Activated CD4-positive, alpha-beta T cell treated with anti-CD3 and anti-CD28 coated beads, Interleukin-2, Interleukin-4, amounts not matched to agents 100 ng/mL and 50 ng/mL, durations not matched to agents 16 hours and 8 hours (primary cell): ENCODE measurements at regions not wholly inside any gene's neighbourhood (a gene's known extent, or its start where the extent isn't known, plus 50 kb on each side); places are given as distances from the start of the nearest gene placed in this dataset.
"Not testable (repeated sequence)": the region's sequence is repeated elsewhere in the genome, so short reads cannot be mapped to it uniquely, and the experiment has no call there.

Experiments used
- DNase-seq: peaks from one replicate; pipeline ENCODE4 v3.0.0-alpha.2; 2020; ENCODE audit warnings: low spot score

DNA sequence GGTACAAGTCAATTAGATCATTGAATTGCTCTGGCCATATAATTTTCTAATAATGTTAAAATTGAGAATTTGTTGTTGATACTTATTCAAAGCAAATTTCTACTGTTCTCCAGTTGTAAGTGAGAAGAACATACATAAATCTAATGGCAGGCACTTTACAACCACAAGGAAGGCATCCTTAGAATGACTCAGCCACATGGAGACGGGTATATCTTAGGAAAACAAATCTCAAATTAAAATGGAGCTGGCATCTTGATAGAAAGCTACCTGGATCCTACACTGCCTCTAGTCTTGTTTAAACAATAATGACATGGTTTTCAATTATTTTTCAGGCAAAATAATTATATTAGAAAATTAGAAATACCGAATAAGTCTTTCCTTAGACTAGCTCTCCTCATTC, 1183.7 kb upstream of the SORCS1 start:
- no peak for DNase-seq

DNA sequence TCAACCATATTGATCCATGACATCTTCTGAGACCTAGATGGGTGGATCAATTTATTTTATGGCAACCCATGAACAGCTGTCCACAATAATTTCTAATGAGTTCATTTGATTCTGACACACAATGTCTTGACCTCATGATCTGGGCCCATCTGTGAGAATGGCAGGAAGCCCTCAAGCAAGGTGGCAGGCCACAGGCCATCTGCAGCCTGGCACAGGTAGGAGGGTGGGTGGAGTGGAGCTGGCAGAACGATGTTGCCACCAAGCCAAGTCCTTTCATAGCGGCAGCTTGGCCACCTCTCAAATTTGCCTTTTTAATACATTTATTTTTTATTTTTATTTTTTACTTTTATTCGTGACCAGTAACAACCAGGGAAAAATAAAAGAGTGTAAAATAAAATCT, 1181.6 kb upstream of the SORCS1 start:
- no peak for DNase-seq

DNA sequence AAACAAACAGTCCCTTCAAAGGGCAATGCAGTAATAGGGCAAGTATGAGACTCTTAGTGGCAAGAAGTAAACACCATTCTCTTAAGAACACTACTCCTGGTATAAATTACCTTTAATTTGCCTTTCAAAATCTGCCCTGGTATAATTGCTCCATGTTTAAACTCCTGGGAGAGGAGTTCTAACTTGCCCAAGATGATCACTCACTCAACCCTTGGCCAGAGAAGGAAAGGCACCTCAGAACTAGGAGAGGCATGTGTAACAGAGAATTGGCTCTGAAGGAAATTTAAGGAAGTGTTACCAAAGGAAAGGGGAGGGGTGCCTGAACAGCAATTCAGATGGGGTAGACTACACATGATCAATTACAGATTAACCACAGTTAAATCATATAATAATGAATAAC, 1173.6 kb upstream of the SORCS1 start:
- DNase-seq = no peak

DNA sequence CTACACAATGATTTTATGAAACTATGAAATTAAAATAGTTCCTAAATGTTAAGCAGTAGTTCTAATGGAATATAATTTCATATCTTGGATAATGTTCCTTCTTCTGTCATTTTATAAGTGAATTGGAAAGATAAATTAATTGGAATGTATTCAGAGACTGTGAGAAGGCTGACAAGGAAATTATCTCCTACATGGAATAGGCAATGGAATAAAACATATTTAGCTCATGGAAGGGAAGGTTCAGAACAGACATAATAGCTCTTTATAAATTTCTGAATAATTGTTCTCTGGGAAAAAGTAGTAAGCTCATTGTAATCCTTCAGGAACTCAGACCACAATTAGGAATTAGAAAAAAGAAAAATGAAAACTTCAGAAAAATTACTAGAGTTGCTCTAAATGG, 1172.3 kb upstream of the SORCS1 start:
- DNase-seq = no peak

DNA sequence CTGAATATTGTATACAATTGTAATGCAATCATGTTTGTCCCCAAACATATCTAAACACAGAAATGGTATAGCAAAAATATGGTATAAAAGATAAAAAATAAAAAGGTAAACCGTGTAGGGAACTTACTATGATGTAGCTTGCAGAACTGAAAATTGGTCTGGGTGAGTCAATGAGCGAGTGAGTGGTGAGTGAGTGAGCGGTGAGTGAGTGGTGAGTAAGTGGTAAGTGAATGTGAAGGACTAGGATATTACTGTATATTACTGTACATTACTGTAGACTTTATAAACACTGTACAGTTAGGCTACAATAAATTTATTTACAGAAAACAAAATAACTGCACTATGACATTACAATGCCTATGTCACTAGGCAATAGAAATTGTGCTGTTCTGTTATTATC, 1163.2 kb upstream of the SORCS1 start:
- no peak for DNase-seq

DNA sequence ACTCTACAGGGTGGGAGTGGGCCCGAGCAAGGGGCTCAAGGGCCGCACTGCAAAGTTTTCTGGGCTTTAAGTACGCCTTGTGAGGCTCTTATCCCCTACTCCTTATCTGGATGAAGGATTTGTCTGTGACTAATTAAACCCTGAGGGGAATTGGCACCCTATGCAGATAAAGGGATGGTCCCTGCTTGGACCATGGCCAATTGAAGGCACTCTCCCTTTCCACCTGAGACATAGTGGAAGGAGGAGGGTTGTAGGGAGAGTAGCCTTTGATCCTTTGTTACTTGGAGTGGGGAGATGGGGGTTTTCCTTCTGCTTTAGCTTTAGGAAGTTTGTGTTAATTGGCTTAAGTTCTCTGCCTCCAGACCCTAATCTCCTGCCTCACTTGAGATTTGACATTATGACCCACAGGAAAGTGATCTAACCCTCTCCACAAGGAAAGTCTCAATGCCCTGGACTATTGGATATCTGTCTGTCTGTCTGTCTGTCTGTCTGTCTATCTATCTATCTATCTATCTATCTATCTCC, 1158.8 kb upstream of the SORCS1 start:
- DNase-seq = no peak

DNA sequence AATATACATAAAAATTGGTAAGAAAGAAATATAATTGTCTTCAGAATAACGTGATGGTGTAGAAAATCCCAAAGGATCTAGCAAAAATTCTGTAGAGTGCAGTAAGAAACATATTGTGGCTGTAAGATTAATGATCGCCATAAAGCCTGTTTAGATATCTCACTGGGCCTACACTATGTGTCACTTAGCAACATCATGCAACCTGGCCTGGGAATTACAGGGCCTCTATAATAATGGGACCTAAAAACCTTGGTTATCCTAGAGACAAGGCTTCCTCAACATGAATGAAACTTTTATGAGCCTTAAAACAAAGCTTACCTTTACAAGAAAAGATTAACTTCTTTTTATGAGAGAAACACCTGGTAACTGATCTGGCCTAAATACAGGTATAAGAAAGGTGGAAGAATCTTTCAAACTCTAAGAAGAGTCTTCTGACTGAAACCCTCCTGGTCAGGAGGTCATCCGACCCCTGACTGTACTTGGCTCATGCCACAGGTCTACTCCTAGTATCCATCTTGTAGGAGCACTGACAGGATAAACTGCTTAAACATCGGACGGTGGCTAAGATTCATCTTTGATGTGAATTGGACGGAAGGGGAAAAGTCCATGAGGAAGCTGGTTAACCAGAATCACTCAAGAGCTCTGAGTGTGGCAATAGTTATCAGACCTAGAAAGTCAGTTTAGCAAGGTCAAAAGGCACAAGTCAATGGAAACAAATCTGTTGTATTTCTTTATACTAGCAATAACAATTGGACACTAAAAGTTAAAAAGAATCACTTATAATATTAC, 1155.1 kb upstream of the SORCS1 start:
- DNase-seq = no peak

DNA sequence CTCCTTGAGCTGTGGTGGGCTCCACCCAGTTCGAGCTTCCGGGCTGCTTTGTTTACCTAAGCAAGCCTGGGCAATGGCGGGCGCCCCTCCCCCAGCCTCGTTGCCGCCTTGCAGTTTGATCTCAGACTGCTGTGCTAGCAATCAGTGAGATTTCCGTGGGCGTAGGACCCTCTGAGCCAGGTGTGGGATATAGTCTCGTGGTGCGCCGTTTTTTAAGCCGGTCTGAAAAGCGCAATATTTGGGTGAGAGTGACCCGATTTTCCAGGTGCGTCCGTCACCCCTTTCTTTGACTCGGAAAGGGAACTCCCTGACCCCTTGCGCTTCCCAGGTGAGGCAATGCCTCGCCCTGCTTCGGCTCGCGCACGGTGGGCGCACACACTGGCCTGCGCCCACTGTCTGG, 1151.1 kb upstream of the SORCS1 start:
- not testable (repeated sequence) for DNase-seq

DNA sequence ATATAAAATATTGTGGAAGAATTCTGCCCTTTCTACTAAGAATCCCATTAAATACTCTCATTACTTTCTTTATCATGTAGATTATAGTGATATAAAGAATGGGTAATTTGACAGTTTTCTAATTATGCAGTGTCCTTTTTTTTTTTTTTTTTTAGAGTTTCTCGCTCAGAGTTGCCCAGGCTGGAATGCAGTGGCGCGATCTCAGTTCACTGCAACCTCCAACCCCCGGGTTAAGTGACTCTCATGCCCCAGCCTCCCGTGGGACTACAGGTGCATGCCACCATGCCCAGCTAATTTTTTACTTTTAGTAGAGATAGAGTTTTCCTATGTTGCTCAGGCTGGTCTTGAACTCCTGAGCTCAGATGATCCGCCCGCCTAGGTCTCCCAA, 1143.4 kb upstream of the SORCS1 start:
- no peak for DNase-seq

DNA sequence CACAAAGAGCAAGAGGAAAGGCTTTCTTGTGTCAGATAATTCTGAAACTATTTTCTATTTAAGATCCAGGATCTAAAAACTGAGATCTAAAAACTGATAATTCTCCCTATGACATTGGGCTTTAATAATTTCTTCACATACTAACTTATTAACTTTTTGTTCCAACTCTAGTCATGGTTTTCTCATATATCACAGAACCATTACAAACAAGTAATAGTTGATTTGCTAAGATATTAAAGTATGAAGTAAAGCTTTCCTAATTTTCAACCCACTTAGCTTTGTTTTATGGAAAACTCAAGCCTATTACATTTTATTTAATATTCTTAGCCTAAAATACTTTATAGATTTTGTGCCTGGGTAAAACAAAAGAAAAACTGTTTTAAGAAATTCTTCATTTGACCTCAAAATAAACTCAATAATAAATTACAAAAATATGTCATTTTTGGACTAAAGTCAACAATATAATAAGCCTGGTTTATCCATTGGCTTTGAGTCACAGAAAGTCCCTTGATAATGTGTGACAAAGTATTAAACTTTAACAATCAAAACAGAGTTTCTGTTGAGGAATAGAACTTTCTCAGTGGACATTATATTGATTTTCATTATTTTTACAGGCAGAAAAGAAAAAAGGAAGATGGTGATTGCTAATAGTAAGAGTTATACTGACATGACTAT, 1142.9 kb upstream of the SORCS1 start:
- DNase-seq = no peak

DNA sequence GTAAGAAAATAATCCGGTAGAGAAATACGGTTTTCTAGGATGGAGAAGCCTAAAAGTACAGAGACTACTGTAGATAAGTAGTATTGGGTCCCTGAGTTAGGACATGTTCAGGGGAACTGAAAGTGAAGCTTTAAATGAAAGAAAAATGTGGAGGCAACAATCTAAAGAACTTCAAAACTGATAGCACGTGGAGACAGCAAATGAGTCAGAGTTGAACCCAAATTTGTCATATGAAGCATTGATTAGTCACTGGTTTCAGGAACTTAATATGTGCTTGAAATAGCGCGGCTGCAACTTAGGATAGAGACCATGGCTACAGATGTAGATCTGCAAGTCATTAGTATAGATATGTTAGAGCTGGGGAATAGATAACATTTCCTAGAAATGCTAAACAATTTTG, 1138.6 kb upstream of the SORCS1 start:
- no peak for DNase-seq

DNA sequence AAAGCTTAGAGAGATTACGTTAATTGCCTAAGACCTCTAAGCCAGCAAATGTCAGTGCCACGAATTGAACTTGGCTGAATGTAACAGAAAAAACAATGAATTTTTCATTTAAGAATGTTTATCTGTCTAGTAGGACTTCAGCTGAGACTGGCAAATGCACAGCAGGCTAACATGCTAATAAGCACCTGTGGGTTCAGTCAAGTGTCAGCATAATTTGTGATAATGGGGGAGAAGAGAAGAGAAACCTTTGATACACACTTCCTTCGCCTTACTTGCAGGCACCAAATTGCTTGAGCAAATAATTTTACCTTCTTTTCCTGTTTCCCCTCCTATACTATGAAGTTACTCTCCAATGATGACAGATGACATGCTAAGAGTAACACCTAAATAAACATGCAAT, 1136.5 kb upstream of the SORCS1 start:
- no peak for DNase-seq

DNA sequence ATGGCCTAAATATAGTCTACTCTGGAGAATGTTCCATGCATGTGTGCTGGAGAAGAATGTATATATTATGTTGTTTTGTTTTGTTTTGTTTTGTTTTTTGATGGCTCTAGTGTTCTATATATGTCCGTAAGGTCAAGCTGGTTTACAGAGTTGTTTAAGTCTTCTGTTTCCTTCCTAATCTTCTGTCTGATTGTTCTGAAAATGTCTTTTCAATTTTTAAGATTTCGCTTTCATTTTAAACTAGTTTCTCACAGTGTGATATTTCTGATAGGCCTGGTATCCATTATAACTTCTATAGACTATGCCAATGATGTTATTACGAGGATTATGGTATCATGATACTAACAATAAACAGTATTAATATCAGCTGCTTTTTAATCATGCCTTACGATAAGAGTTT, 1126.3 kb upstream of the SORCS1 start:
- no peak for DNase-seq

DNA sequence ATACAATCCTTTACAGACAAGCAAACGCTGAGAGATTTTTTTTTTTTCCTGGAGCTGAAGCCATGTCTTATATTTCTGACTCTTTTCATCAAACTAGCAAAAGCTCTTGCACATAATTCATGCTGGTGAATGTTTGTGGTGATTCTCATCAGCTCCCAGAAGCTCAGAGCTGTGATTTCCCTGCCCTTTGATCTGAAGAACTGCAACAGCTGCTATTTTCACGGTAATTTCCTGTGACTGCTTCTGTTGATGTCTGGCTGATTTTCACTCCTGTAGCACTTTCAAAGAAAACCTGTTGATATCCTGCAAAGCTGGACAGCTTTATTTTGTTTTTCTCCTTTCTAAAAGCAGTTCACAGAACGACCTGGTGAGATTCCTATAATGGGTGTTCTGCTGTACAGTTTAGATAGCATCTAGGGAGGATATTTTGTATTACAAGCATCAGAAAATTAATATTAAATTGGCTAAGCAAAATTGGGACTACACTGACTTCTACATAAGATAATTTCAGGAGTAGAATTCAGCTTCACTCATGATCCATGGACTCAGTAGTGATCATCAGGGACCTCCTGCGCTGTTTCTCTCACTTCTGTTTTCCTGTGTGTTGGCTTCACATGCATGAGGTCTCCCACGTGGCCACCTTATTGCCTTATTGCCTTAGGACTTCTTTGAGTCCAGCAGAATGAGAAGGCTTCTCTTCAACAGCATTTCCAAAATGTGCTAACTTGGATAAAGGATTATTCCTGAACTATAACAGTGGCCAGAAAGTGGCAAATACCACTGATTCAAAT, 1111.6 kb upstream of the SORCS1 start:
- no peak for DNase-seq

DNA sequence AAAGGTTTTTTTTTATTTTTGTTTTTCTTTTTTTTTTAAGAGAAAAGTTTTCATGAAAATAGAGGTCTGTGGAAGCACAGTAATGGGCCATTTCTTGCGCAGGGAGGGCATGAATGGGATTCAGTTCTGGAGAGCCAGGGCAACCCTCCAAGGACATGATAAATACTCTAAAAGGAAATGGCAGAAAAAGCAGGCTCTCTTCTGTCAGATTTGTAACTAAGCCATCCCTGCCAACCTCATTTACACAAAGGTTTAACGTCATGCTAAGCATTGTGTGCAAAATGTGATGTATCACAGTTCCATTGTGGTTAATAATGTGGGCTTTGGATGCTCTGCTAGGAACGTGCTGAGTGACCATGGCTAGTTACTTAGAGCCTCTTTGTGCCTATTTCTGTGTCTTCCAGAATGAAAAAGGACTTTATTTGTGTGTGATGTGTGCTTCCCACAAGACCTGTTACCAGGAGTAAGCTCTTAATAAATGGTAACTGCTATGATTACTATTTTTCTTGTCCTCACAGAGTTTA, 1095.9 kb upstream of the SORCS1 start:
- DNase-seq = no peak

DNA sequence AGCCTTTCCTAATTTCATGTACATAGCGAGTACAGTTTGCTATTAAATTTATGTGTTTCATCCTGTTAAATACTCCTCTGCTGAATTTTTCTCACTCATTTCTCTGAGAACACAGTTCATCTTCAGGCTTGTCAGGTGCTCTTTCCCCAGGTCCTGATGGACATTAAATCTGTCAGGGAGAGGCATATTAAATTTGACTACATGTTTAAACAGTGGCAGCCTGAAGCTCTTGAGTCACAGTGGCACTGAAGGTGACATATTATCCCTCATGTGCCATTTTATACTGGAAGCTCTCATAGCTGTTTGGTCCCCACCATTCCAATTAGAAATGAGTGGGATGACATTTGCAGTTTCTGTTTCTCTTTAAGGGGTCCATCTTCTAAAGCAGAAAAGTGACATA, 1089.6 kb upstream of the SORCS1 start:
- no peak for DNase-seq

DNA sequence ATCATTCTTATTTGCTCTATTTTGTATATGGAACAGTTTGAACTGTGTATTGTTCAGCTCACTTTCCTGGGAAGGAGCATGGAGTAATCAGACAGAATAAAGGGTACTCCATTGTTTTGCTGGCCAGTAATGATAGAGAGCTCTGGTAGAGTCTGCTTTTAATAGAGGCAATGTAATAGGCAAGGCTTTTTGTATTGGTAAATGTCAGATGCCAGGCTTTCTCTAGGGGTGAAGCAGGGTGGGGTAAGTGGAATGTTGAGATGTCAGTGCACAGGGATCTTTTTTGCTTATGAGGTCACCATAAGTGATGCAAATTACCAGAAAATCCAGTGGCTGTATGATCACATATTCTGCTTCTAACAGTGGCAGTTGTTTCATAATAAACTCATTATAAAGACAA, 1088.3 kb upstream of the SORCS1 start:
- DNase-seq = no peak

DNA sequence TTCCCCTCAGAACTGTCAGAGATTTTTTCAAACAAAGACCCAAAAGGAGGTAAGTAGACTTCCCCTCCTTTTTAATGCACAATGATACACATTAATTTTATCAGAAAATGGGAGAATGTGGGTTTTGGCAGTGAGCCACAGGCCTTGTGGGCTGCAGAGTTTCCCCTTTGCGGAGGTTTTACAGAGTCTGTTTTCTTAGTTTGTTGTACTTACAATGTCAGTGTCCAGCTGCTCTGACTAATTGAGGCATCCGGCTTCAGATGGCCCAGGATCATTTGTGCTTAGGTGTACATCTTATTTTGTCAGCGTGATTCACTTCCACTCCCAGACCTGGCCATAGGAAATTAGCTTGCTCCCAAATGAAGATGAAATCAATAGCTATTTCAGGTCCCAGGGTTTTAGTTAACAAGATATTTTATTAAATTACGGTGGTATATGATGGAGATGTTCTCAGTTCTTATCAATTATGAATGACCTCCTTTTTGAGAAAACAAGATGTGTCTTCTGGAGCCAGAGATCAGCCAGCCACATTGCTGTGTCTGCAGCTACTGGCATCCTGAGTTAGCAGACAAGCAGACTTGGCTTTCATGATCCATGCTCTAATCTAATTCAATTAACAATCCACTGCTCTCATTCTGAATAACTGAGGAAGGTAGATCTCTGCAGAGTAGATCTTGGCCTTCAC, 1086.6 kb upstream of the SORCS1 start:
- DNase-seq = no peak

DNA sequence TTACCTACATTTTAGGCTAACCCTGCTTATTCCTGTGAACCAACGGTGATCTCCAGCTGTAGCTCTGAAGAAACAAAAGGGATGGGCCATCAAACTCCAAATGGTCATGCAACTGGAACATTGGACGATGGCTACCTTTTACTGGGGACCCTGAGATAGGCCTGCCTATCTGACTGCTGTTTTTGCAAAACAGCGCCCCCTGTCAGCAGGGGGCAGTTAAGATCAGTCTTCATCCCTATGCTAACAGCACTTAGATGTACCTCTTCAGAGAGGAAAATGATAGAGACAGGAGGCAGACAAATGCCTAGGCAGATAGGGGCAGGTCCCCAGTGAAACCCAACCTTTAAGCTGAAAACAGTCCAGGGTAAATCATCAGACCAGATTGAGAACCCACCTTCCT, 1085.4 kb upstream of the SORCS1 start:
- DNase-seq = no peak

DNA sequence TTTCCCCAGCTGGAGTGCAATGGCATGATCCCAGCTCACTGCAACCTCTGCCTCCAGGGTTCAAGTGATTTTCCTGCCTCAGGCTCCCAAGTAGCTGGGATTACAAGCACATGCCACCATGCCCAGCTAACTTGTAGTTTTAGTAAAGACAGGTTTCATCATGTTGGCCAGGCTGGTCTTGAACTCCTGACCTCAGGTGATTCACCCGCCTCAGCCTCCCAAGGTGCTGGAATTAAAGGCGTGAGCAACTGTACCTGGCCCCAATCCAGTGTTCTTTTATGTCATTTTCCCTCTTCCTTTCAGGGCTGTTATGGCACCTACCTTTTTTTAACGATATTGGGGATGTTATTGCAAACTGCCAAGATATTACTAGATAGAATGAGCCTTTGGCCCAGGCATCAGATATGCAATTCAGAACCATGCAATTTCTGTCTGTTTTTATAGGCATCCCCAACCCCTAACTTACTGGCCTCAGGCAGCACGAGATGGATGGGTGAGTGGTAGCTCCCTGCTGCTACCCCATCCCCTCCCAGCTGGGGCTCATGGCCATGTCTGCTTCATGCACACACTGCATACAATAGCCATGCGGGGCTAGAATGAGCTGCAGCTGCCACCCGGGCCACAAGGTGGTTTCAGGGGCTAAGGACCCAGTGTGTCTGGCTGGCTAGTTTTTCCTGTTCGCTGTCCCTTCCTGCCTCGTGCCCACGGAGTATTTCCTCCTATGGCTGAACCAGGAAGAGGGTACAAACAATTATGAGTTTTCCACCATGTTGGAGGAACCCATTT, 1080.1 kb upstream of the SORCS1 start:
- no peak for DNase-seq

DNA sequence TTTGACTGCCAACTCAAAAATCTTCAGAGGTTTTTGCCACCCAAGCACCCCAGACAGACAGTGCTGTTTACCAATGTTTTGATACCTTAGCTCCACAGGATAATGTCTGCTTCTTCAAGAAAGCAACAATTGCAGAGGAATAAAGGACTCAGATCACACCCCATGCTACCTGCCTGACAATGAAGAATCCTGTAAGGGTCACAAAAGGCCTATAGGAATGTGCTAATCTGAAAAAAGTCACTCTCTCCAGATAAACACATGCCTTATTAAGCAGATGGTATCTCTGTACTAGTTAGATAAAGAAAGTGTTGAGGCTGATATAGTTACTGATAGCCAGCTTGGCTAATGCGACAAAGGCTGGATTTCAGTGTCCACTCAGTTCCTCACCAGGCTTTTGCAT, 1076.7 kb upstream of the SORCS1 start:
- DNase-seq = no peak
